ENCODE measurements at regions not wholly inside any gene's neighbourhood (a gene's known extent, or its start where the extent isn't known, plus 50 kb on each side); places are given as distances from the start of the nearest gene placed in this dataset.

GRCh38 chr6:121731381-121731780, 295.9 kb downstream of the GJA1 start:
- Histone ChIP-seq H3K4me3 (no peak overlapping the region), H4K20me1 (replicated peaks; ENCODE audit: control insufficient read depth, insufficient read depth, low read length) (no peaks in the 10 kb centered on the region), H3K9me1 (ENCODE audit: control insufficient read depth, insufficient read depth, low read length) (no peaks in the 10 kb centered on the region), H3K9me3 (replicated peaks; ENCODE audit: control insufficient read depth, insufficient read depth, low read depth, low read length) (no peaks in the 10 kb centered on the region), H3K27me3 (ENCODE audit: control insufficient read depth in 2 of 2, insufficient read depth in 2 of 2, low read length in 2 of 2) (no peaks in the 10 kb centered on the region), H3K4me2 (ENCODE audit: insufficient read depth, low read length) (no peak overlapping the region), H3K27ac (ENCODE audit: extremely low read depth, low read depth, low read length) (no peak overlapping the region), H3K4me1 (replicated peaks in 1 of 2; ENCODE audit: control insufficient read depth in 2 of 2, insufficient read depth in 2 of 2, low read length in 2 of 2) (no peaks in the 10 kb centered on the region), H3K9ac (ENCODE audit: insufficient read depth in 1 of 2, low read depth in 2 of 2, low read length in 2 of 2) (no peak overlapping the region), H3K79me2 (ENCODE audit: control insufficient read depth, insufficient read depth, low read length) (no peaks in the 10 kb centered on the region), H2AFZ (ENCODE audit: low read depth, low read length) (no peak overlapping the region), H3K36me3 (ENCODE audit: control insufficient read depth, insufficient read depth, low read length) (no peaks in the 10 kb centered on the region)
- ATAC-seq (no peak), FAIRE-seq (no peak), DNase-seq (ENCODE audit: extremely low read depth in 1 of 4, low spot score in 3 of 4) (no peak)
- ChIA-PET CTCF (ENCODE audit: low intra/inter-chr PET ratio) (no interaction called here), POLR2A (no interaction called here)
- in situ Hi-C loops (cut with MboI) (no loop called here), intact Hi-C loops (cut with micrococcal nuclease) (no loop called here)
- 30% methylated on average over 1 of the region's 1 CpG for WGBS (ENCODE audit: insufficient coverage, low coverage, missing lambda C conversion rate)
- TF ChIP-seq POLR3G (IDR thresholded peaks at IDR 0.05; ENCODE audit: extremely low read depth, insufficient read length, insufficient replicate concordance) (no peak), ZBTB17 (CRISPR knock-in tag; IDR thresholded peaks at IDR 0.05) (no peak), SMARCE1 (IDR thresholded peaks at IDR 0.05) (no peak)
- no TSS peak for BruUV-seq (replicated peaks)

- no peak for ATAC-seq
- WGBS (ENCODE audit: insufficient coverage, low coverage, missing lambda C conversion rate) = 0% methylated on average over 1 of the region's 1 CpG
- Histone ChIP-seq H3K27me3 (ENCODE audit: control insufficient read depth in 2 of 2, insufficient read depth in 2 of 2, low read length in 2 of 2) (no peaks in the 10 kb centered on the region), H2AFZ (ENCODE audit: low read depth, low read length) (no peak overlapping the region), H3K9me1 (ENCODE audit: control insufficient read depth, insufficient read depth, low read length) (no peaks in the 10 kb centered on the region), H3K9me3 (replicated peaks; ENCODE audit: control insufficient read depth, insufficient read depth, low read depth, low read length) (no peaks in the 10 kb centered on the region), H3K4me3 (no peak overlapping the region), H3K36me3 (ENCODE audit: control insufficient read depth, insufficient read depth, low read length) (no peaks in the 10 kb centered on the region), H4K20me1 (replicated peaks; ENCODE audit: control insufficient read depth, insufficient read depth, low read length) (no peaks in the 10 kb centered on the region), H3K79me2 (ENCODE audit: control insufficient read depth, insufficient read depth, low read length) (no peaks in the 10 kb centered on the region), H3K27ac (ENCODE audit: extremely low read depth, low read depth, low read length) (no peak overlapping the region), H3K9ac (ENCODE audit: insufficient read depth in 1 of 2, low read depth in 2 of 2, low read length in 2 of 2) (no peak overlapping the region), H3K4me1 (replicated peaks in 1 of 2; ENCODE audit: control insufficient read depth in 2 of 2, insufficient read depth in 2 of 2, low read length in 2 of 2) (no peaks in the 10 kb centered on the region), H3K4me2 (ENCODE audit: insufficient read depth, low read length) (no peak overlapping the region)
- ChIA-PET CTCF (ENCODE audit: low intra/inter-chr PET ratio) (no interaction called here), POLR2A (no interaction called here)
- intact Hi-C loops (cut with micrococcal nuclease) (no loop called here), in situ Hi-C loops (cut with MboI) (no loop called here)
- DNase-seq (ENCODE audit: extremely low read depth in 1 of 4, low spot score in 3 of 4) = no peak
- TF ChIP-seq ZNF280A (IDR thresholded peaks at IDR 0.05; ENCODE audit: low read depth, partially characterized antibody) (no peak), TFAM (CRISPR knock-in tag; conservative IDR thresholded peaks at IDR 0.05) (no peak), MCM2 (IDR thresholded peaks at IDR 0.05; ENCODE audit: low read depth) (no peak), PHF8 (IDR thresholded peaks at IDR 0.05; ENCODE audit: borderline replicate concordance, low read length) (no peak), HSF4 (CRISPR knock-in tag; IDR thresholded peaks at IDR 0.05; ENCODE audit: borderline replicate concordance) (no peak), GTF2E2 (tag; IDR thresholded peaks at IDR 0.05) (no peak), POLR2B (IDR thresholded peaks at IDR 0.05; ENCODE audit: low read depth, partially characterized antibody) (no peak), ZNF431 (CRISPR knock-in tag; IDR thresholded peaks at IDR 0.05) (no peak), WHSC1 (IDR thresholded peaks at IDR 0.05; ENCODE audit: low read length) (no peak), PATZ1 (CRISPR knock-in tag; IDR thresholded peaks at IDR 0.05; ENCODE audit: borderline replicate concordance) (no peak), GTF2B (IDR thresholded peaks at IDR 0.05; ENCODE audit: extremely low read depth, insufficient read length) (no peak)
- no peak for FAIRE-seq
- BruUV-seq (replicated peaks) = no TSS peak
Observed at GRCh38 chr6:121732641-121733040, 297.2 kb downstream of the GJA1 start.

All from K562 (cell line).